ENCODE measurements at regions not wholly inside any gene's neighbourhood (a gene's known extent, or its start where the extent isn't known, plus 50 kb on each side); places are given as distances from the start of the nearest gene placed in this dataset.
"Not testable (repeated sequence)": the region's sequence is repeated elsewhere in the genome, so short reads cannot be mapped to it uniquely, and the experiment has no call there.

DNA sequence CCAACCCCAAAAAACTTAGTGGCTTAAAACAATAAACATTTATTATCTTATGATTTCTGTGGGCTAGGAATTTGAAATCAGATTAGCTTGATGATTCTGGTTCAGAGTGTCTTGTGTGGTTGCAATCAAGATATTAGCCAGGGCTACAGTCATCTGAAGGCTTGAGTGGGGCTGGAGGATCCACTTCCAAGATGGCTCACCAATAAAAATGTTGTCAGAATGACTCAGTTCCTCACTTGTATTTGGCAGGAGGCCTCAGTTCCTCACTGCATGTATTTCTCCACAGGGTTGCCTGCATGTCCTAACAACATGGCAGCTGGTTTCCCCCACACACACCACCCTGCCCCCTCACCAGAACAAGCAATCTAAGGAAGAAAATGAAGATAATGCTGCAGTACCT lies 98.2 kb upstream of the NIPBL start:
- no peak overlapping the region for H3K4me3 ChIP-seq (ENCODE audit: insufficient read depth, low read depth, low read length, poor library complexity, severe bottlenecking)
- H3K27ac ChIP-seq (ENCODE audit: insufficient read depth, low read length, poor library complexity, severe bottlenecking) = no peak overlapping the region
- no peaks in the 10 kb centered on the region for H3K4me1 ChIP-seq (ENCODE audit: control insufficient read depth, insufficient read depth, low read length, poor library complexity, severe bottlenecking)
- no peaks in the 10 kb centered on the region for H3K36me3 ChIP-seq (ENCODE audit: control insufficient read depth, insufficient read depth, low read length)
- H3K9me3 ChIP-seq (ENCODE audit: control insufficient read depth, low read length) = no peaks in the 10 kb centered on the region
- no peaks in the 10 kb centered on the region for H3K27me3 ChIP-seq (replicated peaks; ENCODE audit: control insufficient read depth, insufficient read depth, low read length, poor library complexity, severe bottlenecking)
- no peak for DNase-seq

DNA sequence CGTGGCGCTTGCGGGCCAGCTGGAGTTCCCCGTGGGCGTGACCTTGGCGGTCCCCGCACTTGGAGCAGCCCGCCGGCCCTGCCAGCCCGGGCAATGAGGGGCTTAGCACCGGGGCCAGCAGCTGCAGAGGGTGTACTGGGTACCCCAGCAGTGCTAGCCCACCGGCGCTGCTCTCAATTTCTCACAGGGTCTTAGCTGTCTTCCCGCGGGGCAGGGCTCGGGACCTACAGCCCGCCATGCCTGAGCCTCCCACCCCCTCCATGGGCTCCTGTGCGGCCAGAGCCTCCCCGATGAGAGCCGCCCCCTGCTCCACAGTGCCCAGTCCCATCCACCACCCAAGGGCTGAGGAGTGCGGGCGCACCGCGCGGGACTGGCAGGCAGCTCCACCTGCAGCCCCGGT lies 94.0 kb upstream of the NIPBL start:
- H3K4me1 ChIP-seq (ENCODE audit: control insufficient read depth, insufficient read depth, low read length, poor library complexity, severe bottlenecking); H3K36me3 ChIP-seq (ENCODE audit: control insufficient read depth, insufficient read depth, low read length); DNase-seq; H3K27ac ChIP-seq (ENCODE audit: insufficient read depth, low read length, poor library complexity, severe bottlenecking); H3K4me3 ChIP-seq (ENCODE audit: insufficient read depth, low read depth, low read length, poor library complexity, severe bottlenecking); H3K9me3 ChIP-seq (ENCODE audit: control insufficient read depth, low read length); H3K27me3 ChIP-seq (replicated peaks; ENCODE audit: control insufficient read depth, insufficient read depth, low read length, poor library complexity, severe bottlenecking): not testable (repeated sequence)

DNA sequence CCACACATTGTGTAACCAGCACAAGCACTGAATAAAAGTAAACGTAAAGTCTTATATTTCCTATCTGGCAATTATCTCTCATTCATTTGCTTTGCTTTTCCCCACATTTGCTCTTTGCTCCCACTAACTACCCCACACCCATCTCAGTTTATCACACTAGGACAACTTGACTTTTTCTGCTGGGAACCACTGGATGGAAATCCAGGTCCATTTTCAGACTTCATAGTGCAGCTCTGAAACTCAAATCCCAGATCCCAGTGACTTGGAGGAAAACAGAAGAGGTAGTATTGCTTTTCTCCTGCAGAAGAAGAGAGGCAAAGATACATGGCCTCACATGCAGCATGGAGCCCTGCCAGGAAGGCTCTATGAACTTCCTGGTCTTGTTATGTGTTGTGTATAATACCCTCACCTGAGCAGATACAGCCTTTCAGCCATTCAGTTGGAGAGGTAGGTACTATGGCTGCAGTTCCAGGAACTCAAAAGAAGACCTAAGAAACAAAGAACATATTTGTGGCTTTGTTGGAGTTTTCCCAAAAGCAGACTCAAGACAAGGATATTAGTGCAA lies 90.0 kb upstream of the NIPBL start:
- Histone ChIP-seq H3K9me3 (ENCODE audit: control insufficient read depth, low read length) (no peaks in the 10 kb centered on the region), H3K36me3 (ENCODE audit: control insufficient read depth, insufficient read depth, low read length) (no peaks in the 10 kb centered on the region), H3K4me1 (ENCODE audit: control insufficient read depth, insufficient read depth, low read length, poor library complexity, severe bottlenecking) (no peaks in the 10 kb centered on the region), H3K4me3 (ENCODE audit: insufficient read depth, low read depth, low read length, poor library complexity, severe bottlenecking) (no peak overlapping the region), H3K27ac (ENCODE audit: insufficient read depth, low read length, poor library complexity, severe bottlenecking) (no peak overlapping the region), H3K27me3 (replicated peaks; ENCODE audit: control insufficient read depth, insufficient read depth, low read length, poor library complexity, severe bottlenecking) (no peaks in the 10 kb centered on the region)
- no peak for DNase-seq

DNA sequence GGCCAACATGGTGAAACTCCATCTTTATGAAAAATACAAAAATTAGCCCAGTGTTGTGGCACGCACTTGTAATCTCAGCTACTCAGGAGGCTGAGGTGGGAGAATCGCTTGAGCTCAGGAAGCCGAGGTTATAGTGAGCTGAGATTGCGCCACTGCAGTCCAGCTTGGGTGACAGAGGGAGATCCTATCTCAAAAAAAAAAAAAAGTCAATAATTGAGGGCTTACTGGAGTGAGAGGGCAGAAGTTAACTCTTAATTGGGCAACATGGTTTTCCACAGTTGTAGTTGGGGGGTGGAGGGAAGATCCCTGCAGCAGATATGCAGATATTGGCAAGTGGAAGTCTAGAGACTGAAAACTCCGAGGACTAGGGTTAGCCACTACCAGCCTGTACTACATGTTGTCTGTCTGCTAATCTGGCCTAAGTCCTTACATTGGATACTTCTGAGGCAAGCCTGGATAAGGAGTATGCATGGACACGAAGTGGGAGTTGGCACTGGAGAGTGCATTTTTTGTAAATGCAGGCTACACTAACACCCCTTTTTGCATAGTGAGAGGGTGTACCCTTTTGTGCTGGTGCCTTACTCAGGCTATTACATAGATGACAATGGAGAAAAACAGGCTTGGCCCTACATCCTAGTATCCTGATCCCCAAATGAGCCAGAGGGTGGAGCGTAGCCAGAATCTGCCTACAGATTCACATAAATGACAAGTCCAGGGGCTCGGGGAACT lies 89.0 kb upstream of the NIPBL start:
- no peaks in the 10 kb centered on the region for H3K4me1 ChIP-seq (ENCODE audit: control insufficient read depth, insufficient read depth, low read length, poor library complexity, severe bottlenecking)
- no peak overlapping the region for H3K4me3 ChIP-seq (ENCODE audit: insufficient read depth, low read depth, low read length, poor library complexity, severe bottlenecking)

DNA sequence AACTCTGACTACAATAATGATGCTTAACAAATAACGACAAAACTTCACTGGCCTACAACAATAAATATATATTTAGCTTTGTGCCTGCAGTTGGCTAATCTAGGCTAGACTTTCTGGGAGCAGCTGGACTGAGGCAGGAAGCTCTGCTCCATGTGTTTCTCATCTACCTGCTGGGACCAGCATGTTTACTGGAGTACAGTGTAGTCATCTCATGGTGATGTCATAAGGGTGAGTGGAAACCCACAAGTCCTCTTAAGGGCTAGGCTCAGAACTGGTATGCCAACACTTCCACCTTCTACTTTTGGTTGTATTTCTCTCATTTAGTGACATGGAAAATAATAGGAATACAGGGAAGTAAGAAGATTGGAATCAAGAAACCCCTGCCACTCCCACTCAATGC lies 85.7 kb upstream of the NIPBL start:
- Histone ChIP-seq H3K4me3 (ENCODE audit: insufficient read depth, low read depth, low read length, poor library complexity, severe bottlenecking) (no peak overlapping the region), H3K27me3 (replicated peaks; ENCODE audit: control insufficient read depth, insufficient read depth, low read length, poor library complexity, severe bottlenecking) (no peaks in the 10 kb centered on the region), H3K36me3 (ENCODE audit: control insufficient read depth, insufficient read depth, low read length) (no peaks in the 10 kb centered on the region), H3K4me1 (ENCODE audit: control insufficient read depth, insufficient read depth, low read length, poor library complexity, severe bottlenecking) (no peaks in the 10 kb centered on the region), H3K27ac (ENCODE audit: insufficient read depth, low read length, poor library complexity, severe bottlenecking) (no peak overlapping the region), H3K9me3 (ENCODE audit: control insufficient read depth, low read length) (no peaks in the 10 kb centered on the region)
- DNase-seq = no peak

More for the DNA sequence above, 89.0 kb upstream of the NIPBL start:
- H3K9me3 ChIP-seq (ENCODE audit: control insufficient read depth, low read length) = no peaks in the 10 kb centered on the region
- DNase-seq = no peak
- no peaks in the 10 kb centered on the region for H3K36me3 ChIP-seq (ENCODE audit: control insufficient read depth, insufficient read depth, low read length)
- H3K27me3 ChIP-seq (replicated peaks; ENCODE audit: control insufficient read depth, insufficient read depth, low read length, poor library complexity, severe bottlenecking) = no peaks in the 10 kb centered on the region
- H3K27ac ChIP-seq (ENCODE audit: insufficient read depth, low read length, poor library complexity, severe bottlenecking) = no peak overlapping the region

DNA sequence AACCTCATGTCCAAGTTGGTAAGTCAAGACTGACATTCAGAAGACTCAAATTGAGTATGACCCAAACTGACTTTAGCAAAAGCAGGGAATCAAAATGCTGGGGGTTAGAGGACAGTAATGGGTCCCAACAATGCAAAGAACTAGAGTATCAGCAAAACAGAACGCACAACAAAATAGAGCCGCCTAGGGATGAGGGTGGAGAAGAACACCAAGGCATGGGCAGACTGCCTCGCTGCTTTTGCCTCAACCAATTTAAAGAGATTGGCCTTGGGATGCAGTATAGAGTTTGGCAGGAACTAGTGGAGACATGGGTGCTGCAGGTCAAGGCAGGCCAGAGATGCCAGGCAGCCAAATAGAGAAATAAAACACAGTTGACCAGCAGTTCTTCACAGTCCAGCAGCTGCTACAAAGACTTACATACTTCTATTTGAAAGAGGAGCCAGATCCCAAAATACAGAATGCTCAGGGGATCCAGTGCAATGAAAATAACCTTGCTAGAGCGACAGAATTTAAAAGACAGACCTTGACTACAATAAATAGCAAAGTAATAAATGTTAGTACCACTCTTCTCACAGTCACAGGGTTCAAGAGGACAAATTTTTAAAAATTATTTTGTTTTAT lies 83.9 kb upstream of the NIPBL start:
- H3K9me3 ChIP-seq (ENCODE audit: control insufficient read depth, low read length) = no peaks in the 10 kb centered on the region

DNA sequence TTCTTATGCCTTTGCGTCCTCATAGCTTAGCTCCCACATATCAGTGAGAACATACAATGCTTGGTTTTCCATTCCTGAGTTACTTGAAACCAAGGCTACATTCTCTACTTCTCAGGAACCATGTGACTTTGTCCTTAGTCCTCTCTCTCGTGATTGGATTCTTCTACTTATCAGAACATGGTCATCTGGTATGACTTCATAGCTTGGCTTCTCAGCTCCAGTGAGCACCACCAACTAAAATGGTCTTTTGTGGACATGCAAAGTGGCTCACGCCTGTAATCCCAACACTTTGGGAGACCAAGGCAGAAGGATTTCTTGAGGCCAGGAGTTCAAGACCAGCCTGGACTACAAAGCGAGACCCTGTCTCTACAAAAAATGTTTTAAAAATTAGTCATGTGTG lies 81.2 kb upstream of the NIPBL start:
- Histone ChIP-seq H3K27me3 (replicated peaks; ENCODE audit: control insufficient read depth, insufficient read depth, low read length, poor library complexity, severe bottlenecking) (no peaks in the 10 kb centered on the region), H3K4me3 (ENCODE audit: insufficient read depth, low read depth, low read length, poor library complexity, severe bottlenecking) (no peak overlapping the region), H3K36me3 (ENCODE audit: control insufficient read depth, insufficient read depth, low read length) (no peaks in the 10 kb centered on the region), H3K9me3 (ENCODE audit: control insufficient read depth, low read length) (no peaks in the 10 kb centered on the region), H3K4me1 (ENCODE audit: control insufficient read depth, insufficient read depth, low read length, poor library complexity, severe bottlenecking) (no peaks in the 10 kb centered on the region), H3K27ac (ENCODE audit: insufficient read depth, low read length, poor library complexity, severe bottlenecking) (no peak overlapping the region)
- no peak for DNase-seq

More for the DNA sequence above, 83.9 kb upstream of the NIPBL start:
- H3K36me3 ChIP-seq (ENCODE audit: control insufficient read depth, insufficient read depth, low read length) = no peaks in the 10 kb centered on the region
- H3K27ac ChIP-seq (ENCODE audit: insufficient read depth, low read length, poor library complexity, severe bottlenecking) = no peak overlapping the region
- H3K4me1 ChIP-seq (ENCODE audit: control insufficient read depth, insufficient read depth, low read length, poor library complexity, severe bottlenecking) = no peaks in the 10 kb centered on the region
- no peak for DNase-seq
- no peak overlapping the region for H3K4me3 ChIP-seq (ENCODE audit: insufficient read depth, low read depth, low read length, poor library complexity, severe bottlenecking)
- H3K27me3 ChIP-seq (replicated peaks; ENCODE audit: control insufficient read depth, insufficient read depth, low read length, poor library complexity, severe bottlenecking) = no peaks in the 10 kb centered on the region

DNA sequence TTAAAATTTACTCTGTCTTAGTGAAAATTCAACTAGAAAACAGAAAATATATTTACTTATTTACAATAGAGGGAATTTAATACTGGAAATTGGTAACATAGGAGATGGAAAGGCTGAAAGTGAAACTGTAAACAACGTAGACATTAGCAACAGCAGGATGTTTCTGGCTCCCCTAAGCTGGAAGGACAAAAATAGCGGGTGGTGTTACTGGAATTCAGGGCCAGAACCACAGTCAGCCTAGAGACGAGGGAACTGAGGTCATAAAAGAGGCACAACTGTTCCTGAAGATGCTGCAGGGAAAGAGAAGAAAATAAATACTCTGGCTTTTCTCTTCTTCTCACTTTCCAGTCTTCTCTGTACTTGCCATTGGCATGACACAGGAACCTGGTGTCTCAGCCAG lies 80.4 kb upstream of the NIPBL start:
- Histone ChIP-seq H3K4me3 (ENCODE audit: insufficient read depth, low read depth, low read length, poor library complexity, severe bottlenecking) (no peak overlapping the region), H3K27ac (ENCODE audit: insufficient read depth, low read length, poor library complexity, severe bottlenecking) (no peak overlapping the region), H3K36me3 (ENCODE audit: control insufficient read depth, insufficient read depth, low read length) (no peaks in the 10 kb centered on the region), H3K9me3 (ENCODE audit: control insufficient read depth, low read length) (no peaks in the 10 kb centered on the region), H3K4me1 (ENCODE audit: control insufficient read depth, insufficient read depth, low read length, poor library complexity, severe bottlenecking) (no peaks in the 10 kb centered on the region), H3K27me3 (replicated peaks; ENCODE audit: control insufficient read depth, insufficient read depth, low read length, poor library complexity, severe bottlenecking) (no peaks in the 10 kb centered on the region)
- no peak for DNase-seq

DNA sequence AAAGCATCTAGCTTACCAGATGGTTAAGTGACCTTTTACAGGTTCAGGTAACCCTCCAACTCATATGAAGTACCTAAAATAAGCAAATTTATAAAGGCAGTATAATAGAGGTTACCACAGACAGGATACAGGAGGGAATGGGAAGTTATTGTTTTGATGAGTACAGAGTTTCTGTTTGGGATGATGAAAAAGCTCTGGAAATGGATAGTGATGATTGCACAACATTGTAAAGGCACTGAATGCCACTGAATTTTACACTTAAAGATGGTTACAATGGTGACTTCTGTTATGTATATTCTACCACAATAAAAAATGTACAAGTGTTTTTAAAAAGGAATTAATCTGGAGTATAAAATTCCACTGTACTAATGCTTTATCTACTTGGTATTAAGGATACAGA lies 75.0 kb upstream of the NIPBL start:
- no peaks in the 10 kb centered on the region for H3K36me3 ChIP-seq (ENCODE audit: control insufficient read depth, insufficient read depth, low read length)
- no peak for DNase-seq
- no peak overlapping the region for H3K4me3 ChIP-seq (ENCODE audit: insufficient read depth, low read depth, low read length, poor library complexity, severe bottlenecking)
- no peaks in the 10 kb centered on the region for H3K4me1 ChIP-seq (ENCODE audit: control insufficient read depth, insufficient read depth, low read length, poor library complexity, severe bottlenecking)
- no peak overlapping the region for H3K27ac ChIP-seq (ENCODE audit: insufficient read depth, low read length, poor library complexity, severe bottlenecking)
- no peaks in the 10 kb centered on the region for H3K9me3 ChIP-seq (ENCODE audit: control insufficient read depth, low read length)
- H3K27me3 ChIP-seq (replicated peaks; ENCODE audit: control insufficient read depth, insufficient read depth, low read length, poor library complexity, severe bottlenecking) = no peaks in the 10 kb centered on the region

DNA sequence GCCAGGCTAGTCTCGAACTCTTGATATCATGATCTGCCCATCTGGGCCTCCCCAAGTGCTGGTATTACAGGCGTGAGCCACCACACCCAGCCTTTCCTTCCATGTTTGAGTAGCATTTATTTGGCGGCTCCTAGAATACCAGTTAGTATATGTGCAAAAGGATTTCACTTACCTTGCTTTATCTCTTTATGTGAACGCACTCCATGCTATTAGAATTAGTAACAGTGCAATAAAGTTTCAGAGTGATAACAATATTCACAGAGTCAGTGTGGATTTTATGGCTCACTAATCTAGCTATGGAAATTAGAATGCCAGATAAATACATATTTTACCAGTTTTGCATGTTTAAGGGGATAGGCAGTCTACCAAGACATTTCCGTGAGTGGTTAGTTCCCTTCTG lies 74.4 kb upstream of the NIPBL start:
- Histone ChIP-seq H3K27ac (ENCODE audit: insufficient read depth, low read length, poor library complexity, severe bottlenecking) (no peak overlapping the region), H3K36me3 (ENCODE audit: control insufficient read depth, insufficient read depth, low read length) (no peaks in the 10 kb centered on the region), H3K4me1 (ENCODE audit: control insufficient read depth, insufficient read depth, low read length, poor library complexity, severe bottlenecking) (no peaks in the 10 kb centered on the region), H3K4me3 (ENCODE audit: insufficient read depth, low read depth, low read length, poor library complexity, severe bottlenecking) (no peak overlapping the region), H3K9me3 (ENCODE audit: control insufficient read depth, low read length) (no peaks in the 10 kb centered on the region), H3K27me3 (replicated peaks; ENCODE audit: control insufficient read depth, insufficient read depth, low read length, poor library complexity, severe bottlenecking) (no peaks in the 10 kb centered on the region)
- no peak for DNase-seq
